ENCODE measurements at regions not wholly inside any gene's neighbourhood (a gene's known extent, or its start where the extent isn't known, plus 50 kb on each side); places are given as distances from the start of the nearest gene placed in this dataset.

- DNase-seq: no peak
Measured at GRCh38 chr1:86296305-86297205, 99.6 kb downstream of the ODF2L start.

GRCh38 chr1:86289746-86290145 lies 106.4 kb downstream of the ODF2L start:
- no peak for DNase-seq

GRCh38 chr1:86289161-86289560 lies 107.0 kb downstream of the ODF2L start:
- no peak for DNase-seq

GRCh38 chr1:86288586-86289147 lies 107.5 kb downstream of the ODF2L start:
- no peak for DNase-seq

GRCh38 chr1:86285796-86286195 lies 110.3 kb downstream of the ODF2L start:
- DNase-seq: no peak

- DNase-seq: no peak
Measured at GRCh38 chr1:86282611-86283010, 113.5 kb downstream of the ODF2L start.

GRCh38 chr1:86277936-86278335 lies 118.2 kb downstream of the ODF2L start:
- DNase-seq: peak; percentile 65

- no peak for DNase-seq
Measured at GRCh38 chr1:86273066-86273465, 116.5 kb upstream of the COL24A1 start.

- no peak for DNase-seq
Measured at GRCh38 chr1:86272083-86272482, 115.5 kb upstream of the COL24A1 start.

- DNase-seq: no peak
Measured at GRCh38 chr1:86271046-86271445, 114.5 kb upstream of the COL24A1 start.

GRCh38 chr1:86263101-86263500 lies 106.5 kb upstream of the COL24A1 start:
- no peak for DNase-seq

- DNase-seq: no peak
Measured at GRCh38 chr1:86260476-86260875, 103.9 kb upstream of the COL24A1 start.

- DNase-seq: no peak
Measured at GRCh38 chr1:86259390-86259789, 102.8 kb upstream of the COL24A1 start.

GRCh38 chr1:86258101-86258500 lies 101.5 kb upstream of the COL24A1 start:
- DNase-seq: no peak

- DNase-seq: no peak
Measured at GRCh38 chr1:86247597-86248279, 91.2 kb upstream of the COL24A1 start.

GRCh38 chr1:86245566-86246190 lies 89.1 kb upstream of the COL24A1 start:
- DNase-seq: no peak

- DNase-seq: no peak
Measured at GRCh38 chr1:86239894-86240293, 83.3 kb upstream of the COL24A1 start.

- no peak for DNase-seq
Measured at GRCh38 chr1:86239490-86239889, 82.9 kb upstream of the COL24A1 start.

GRCh38 chr1:86238226-86238625 lies 81.7 kb upstream of the COL24A1 start:
- no peak for DNase-seq

GRCh38 chr1:86235852-86236251 lies 79.3 kb upstream of the COL24A1 start:
- DNase-seq: no peak

GRCh38 chr1:86233403-86233802 lies 76.8 kb upstream of the COL24A1 start:
- no peak for DNase-seq

GRCh38 chr1:86231076-86231475 lies 74.5 kb upstream of the COL24A1 start:
- DNase-seq: no peak

- no peak for DNase-seq
Measured at GRCh38 chr1:86229405-86229975, 72.9 kb upstream of the COL24A1 start.
